Trophoblast cell (in vitro differentiated cells and primary cell): ENCODE measurements at regions not wholly inside any gene's neighbourhood (a gene's known extent, or its start where the extent isn't known, plus 50 kb on each side); places are given as distances from the start of the nearest gene placed in this dataset.

Experiments
- DNase-seq, 2 donors: peaks; one replicate each; pipeline ENCODE4 v3.0.0-alpha.2; 2016
- H2AFZ ChIP-seq: 2 replicates; pipeline ENCODE4 v1.6.1; 2013; ENCODE audit warnings: low read length, moderate library complexity, mild to moderate bottlenecking; ENCODE audit not compliant: insufficient read depth, poor library complexity
- H2AK5ac ChIP-seq: 2 replicates; pipeline ENCODE4 v1.6.1; 2013; ENCODE audit warnings: mild to moderate bottlenecking, low read length
- H2BK120ac ChIP-seq: 2 replicates; pipeline ENCODE4 v1.6.1; 2013; ENCODE audit warnings: low read length, mild to moderate bottlenecking, moderate library complexity; ENCODE audit not compliant: insufficient read depth, poor library complexity
- H2BK12ac ChIP-seq: 2 replicates; pipeline ENCODE4 v1.6.1; 2013; ENCODE audit warnings: mild to moderate bottlenecking, low read length, moderate library complexity
- H2BK5ac ChIP-seq: 2 replicates; pipeline ENCODE4 v1.6.1; 2013; ENCODE audit warnings: low read length, low read depth, moderate library complexity, mild to moderate bottlenecking; ENCODE audit not compliant: poor library complexity
- H3K14ac ChIP-seq: 2 replicates; pipeline ENCODE4 v1.6.1; 2013; ENCODE audit warnings: mild to moderate bottlenecking, low read length
- H3K18ac ChIP-seq: 2 replicates; pipeline ENCODE4 v1.6.1; 2013; ENCODE audit warnings: mild to moderate bottlenecking, low read length
- H3K23ac ChIP-seq: 2 replicates; pipeline ENCODE4 v1.6.1; 2013; ENCODE audit warnings: low read length
- H3K27ac ChIP-seq: 2 replicates; pipeline ENCODE4 v1.5.1; 2013; ENCODE audit warnings: low read depth, mild to moderate bottlenecking, inconsistent platforms, low read length, moderate library complexity
- H3K27me3 ChIP-seq: 2 replicates; pipeline ENCODE4 v1.6.1; 2013; ENCODE audit warnings: inconsistent platforms, mild to moderate bottlenecking, low read length, moderate library complexity; ENCODE audit not compliant: insufficient read depth
- H3K36me3 ChIP-seq, 2 experiments: 1 replicate in 1 of 2; 2 replicates in 1 of 2; pipeline ENCODE4 v1.6.1; 2013; ENCODE audit warnings: low read length in 2 of 2, mild to moderate bottlenecking in 2 of 2, moderate library complexity in 1 of 2; ENCODE audit not compliant: insufficient read depth in 2 of 2, control insufficient read depth in 1 of 2
- H3K4ac ChIP-seq: 2 replicates; pipeline ENCODE4 v1.6.1; 2013; ENCODE audit warnings: low read depth, mild to moderate bottlenecking, low read length, moderate library complexity
- H3K4me1 ChIP-seq, 2 experiments: 1 replicate in 1 of 2; 2 replicates in 1 of 2; pipeline ENCODE4 v1.6.1; 2013; ENCODE audit warnings: low read length in 2 of 2, mild to moderate bottlenecking in 2 of 2, moderate library complexity in 1 of 2; ENCODE audit not compliant: insufficient read depth in 2 of 2, control insufficient read depth in 1 of 2
- H3K4me2 ChIP-seq: 2 replicates; pipeline ENCODE4 v1.6.1; 2013; ENCODE audit warnings: inconsistent platforms, mild to moderate bottlenecking, low read length, moderate library complexity
- H3K4me3 ChIP-seq: 2 replicates; pipeline ENCODE4 v1.5.1; 2013; ENCODE audit warnings: mild to moderate bottlenecking, low read depth, low read length, inconsistent platforms
- H3K79me1 ChIP-seq: one replicate; pipeline ENCODE4 v1.6.1; 2013; ENCODE audit warnings: low read length
- H3K79me2 ChIP-seq: 2 replicates; pipeline ENCODE4 v1.6.1; 2013; ENCODE audit warnings: low read length, mild to moderate bottlenecking; ENCODE audit not compliant: control insufficient read depth, insufficient read depth, poor library complexity
- H3K9ac ChIP-seq: 2 replicates; pipeline ENCODE4 v1.6.1; 2013; ENCODE audit warnings: mild to moderate bottlenecking, low read length
- H3K9me3 ChIP-seq: 2 replicates; pipeline ENCODE4 v1.6.1; 2013; ENCODE audit warnings: low read depth, mild to moderate bottlenecking, control low read depth, inconsistent platforms, low read length; ENCODE audit not compliant: insufficient read depth
- H4K12ac ChIP-seq: 2 replicates; pipeline ENCODE4 v1.6.1; 2013; ENCODE audit warnings: low read depth, mild to moderate bottlenecking, low read length, moderate library complexity
- H4K8ac ChIP-seq: 2 replicates; pipeline ENCODE4 v1.6.1; 2013; ENCODE audit warnings: low read depth, mild to moderate bottlenecking, low read length, moderate library complexity
- H4K91ac ChIP-seq: one replicate; pipeline ENCODE4 v1.6.1; 2013; ENCODE audit warnings: low read depth, mild to moderate bottlenecking, low read length, moderate library complexity
- WGBS: extraction: QIAGEN DNeasy Blood & Tissue Kit; methylation state at CpG from one replicate; pipeline ENCODE4 v1.1.7; 2013; ENCODE audit warnings: missing lambda C conversion rate; ENCODE audit not compliant: insufficient read length, insufficient coverage; ENCODE audit errors: extremely low coverage; 5-methylcytosine and 5-hydroxymethylcytosine counted together

DNA sequence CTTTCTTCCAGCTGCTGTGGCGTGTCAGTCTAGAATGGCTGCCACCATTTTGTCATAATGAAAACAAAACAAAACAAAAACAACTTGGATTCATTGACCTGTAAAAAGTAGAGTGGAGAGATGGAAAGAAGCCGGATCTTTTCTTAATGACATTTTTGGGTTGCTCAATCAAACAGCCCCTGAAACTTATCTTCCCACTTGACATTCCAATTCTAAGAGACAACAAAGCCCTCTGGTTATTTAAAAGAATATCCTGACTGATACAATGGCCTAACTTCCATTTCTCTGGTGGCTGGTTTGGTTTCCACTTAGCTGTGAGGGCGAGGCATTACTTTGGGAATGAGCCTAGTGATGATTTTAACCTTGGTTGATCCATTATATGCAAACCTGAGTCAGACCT is 123.7 kb downstream of the AQP4 start:
- Histone ChIP-seq H2AK5ac (no peak overlapping the region), H3K4ac (no peak overlapping the region), H3K36me3 (no peaks in the 10 kb centered on the region), H3K27me3 (no peaks in the 10 kb centered on the region), H3K9me3 (no peaks in the 10 kb centered on the region), H3K4me1 (no peaks in the 10 kb centered on the region), H4K12ac (no peak overlapping the region), H2BK5ac (no peak overlapping the region), H3K27ac (no peak overlapping the region), H3K79me1 (no peaks in the 10 kb centered on the region), H3K23ac (no peak overlapping the region), H3K4me3 (no peak overlapping the region), H3K9ac (no peak overlapping the region), H3K79me2 (no peaks in the 10 kb centered on the region), H4K91ac (no peak overlapping the region), H4K8ac (no peak overlapping the region), H3K4me2 (no peak overlapping the region), H2AFZ (no peak overlapping the region), H3K14ac (no peak overlapping the region), H3K18ac (no peak overlapping the region), H2BK12ac (no peak overlapping the region), H2BK120ac (no peak overlapping the region)
- DNase-seq: no peak
- WGBS: no CpG with 5 or more reads among the region's 3 CpGs

- no peak overlapping the region for H3K27ac ChIP-seq
- H4K12ac ChIP-seq: no peak overlapping the region
- H3K18ac ChIP-seq: no peak overlapping the region
- no peaks in the 10 kb centered on the region for H3K79me2 ChIP-seq
- H3K4me2 ChIP-seq: no peak overlapping the region
- H3K14ac ChIP-seq: no peak overlapping the region
- no peaks in the 10 kb centered on the region for H3K9me3 ChIP-seq
- H3K4ac ChIP-seq: no peak overlapping the region
- H2BK120ac ChIP-seq: no peak overlapping the region
- peaks cover 0 to 2% of the 10 kb centered on the region in 2 experiments for H3K36me3 ChIP-seq
- H2AK5ac ChIP-seq: no peak overlapping the region
- H4K8ac ChIP-seq: no peak overlapping the region
- H3K27me3 ChIP-seq: no peaks in the 10 kb centered on the region
- no CpG with 5 or more reads among the region's 1 CpG for WGBS
- H3K23ac ChIP-seq: no peak overlapping the region
- no peaks in the 10 kb centered on the region for H3K79me1 ChIP-seq
- H2BK5ac ChIP-seq: no peak overlapping the region
- no peak overlapping the region for H2BK12ac ChIP-seq
- no peak overlapping the region for H2AFZ ChIP-seq
- no peak overlapping the region for H3K4me3 ChIP-seq
- no peaks in the 10 kb centered on the region for H3K4me1 ChIP-seq
- H3K9ac ChIP-seq: no peak overlapping the region
- H4K91ac ChIP-seq: no peak overlapping the region
- no peak for DNase-seq
These were observed 124.5 kb downstream of the AQP4 start for GRCh38 chr18:26741048-26741447.

DNA sequence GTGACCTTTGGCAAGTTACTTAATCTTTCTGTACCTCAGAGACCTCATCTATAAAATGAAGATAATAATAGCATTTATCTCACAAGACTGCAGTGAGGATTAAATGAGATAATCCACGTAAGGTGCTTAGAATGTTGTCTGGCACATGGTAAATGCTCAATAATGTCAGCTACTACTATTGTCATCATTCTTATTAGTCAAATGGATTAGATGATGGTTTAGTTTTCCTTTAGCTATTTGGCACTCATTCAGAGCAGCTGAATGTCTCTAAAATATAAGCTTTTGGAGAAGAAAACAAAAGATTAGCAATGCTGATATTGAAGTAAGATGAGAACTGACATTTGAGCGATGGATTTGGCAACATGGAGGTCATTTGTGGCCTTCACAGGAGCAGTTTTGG is 125.1 kb downstream of the AQP4 start:
- Histone ChIP-seq H2BK5ac (no peak overlapping the region), H3K79me2 (no peaks in the 10 kb centered on the region), H3K9me3 (no peaks in the 10 kb centered on the region), H3K27me3 (no peaks in the 10 kb centered on the region), H3K4ac (no peak overlapping the region), H3K14ac (no peak overlapping the region), H3K27ac (no peak overlapping the region), H3K18ac (no peak overlapping the region), H2AK5ac (no peak overlapping the region), H2BK120ac (no peak overlapping the region), H4K91ac (no peak overlapping the region), H3K79me1 (no peaks in the 10 kb centered on the region), H4K12ac (no peak overlapping the region), H3K4me3 (no peak overlapping the region), H3K9ac (no peak overlapping the region), H3K36me3 (peaks cover 0 to 2% of the 10 kb centered on the region in 2 experiments), H3K23ac (no peak overlapping the region), H4K8ac (no peak overlapping the region), H3K4me2 (no peak overlapping the region), H3K4me1 (no peaks in the 10 kb centered on the region), H2BK12ac (no peak overlapping the region), H2AFZ (no peak overlapping the region)
- DNase-seq: no peak
- no CpG with 5 or more reads among the region's 2 CpGs for WGBS

- no peak overlapping the region for H3K9ac ChIP-seq
- no peaks in the 10 kb centered on the region for H3K79me1 ChIP-seq
- H2BK120ac ChIP-seq: no peak overlapping the region
- no peak overlapping the region for H2AFZ ChIP-seq
- H3K36me3 ChIP-seq: peaks cover 0 to 2% of the 10 kb centered on the region in 2 experiments
- H2AK5ac ChIP-seq: no peak overlapping the region
- H4K8ac ChIP-seq: no peak overlapping the region
- no peak overlapping the region for H4K12ac ChIP-seq
- no peaks in the 10 kb centered on the region for H3K9me3 ChIP-seq
- H3K79me2 ChIP-seq: no peaks in the 10 kb centered on the region
- no peak overlapping the region for H3K4me3 ChIP-seq
- H3K18ac ChIP-seq: no peak overlapping the region
- no peak overlapping the region for H3K4ac ChIP-seq
- WGBS: no CpG with 5 or more reads among the region's 3 CpGs
- no peak overlapping the region for H3K14ac ChIP-seq
- H2BK12ac ChIP-seq: no peak overlapping the region
- H3K4me1 ChIP-seq: no peaks in the 10 kb centered on the region
- no peak for DNase-seq
- no peaks in the 10 kb centered on the region for H3K27me3 ChIP-seq
- no peak overlapping the region for H2BK5ac ChIP-seq
- no peak overlapping the region for H3K23ac ChIP-seq
- H3K27ac ChIP-seq: no peak overlapping the region
- no peak overlapping the region for H4K91ac ChIP-seq
- H3K4me2 ChIP-seq: no peak overlapping the region
These were observed 126.8 kb downstream of the AQP4 start for GRCh38 chr18:26738706-26739105.
